GM21737 (cell line): ENCODE measurements at regions not wholly inside any gene's neighbourhood (a gene's known extent, or its start where the extent isn't known, plus 50 kb on each side); places are given as distances from the start of the nearest gene placed in this dataset.
"Not testable (repeated sequence)": the region's sequence is repeated elsewhere in the genome, so short reads cannot be mapped to it uniquely, and the experiment has no call there.

Experiments
- ATAC-seq: cut with Tn5 transposase; IDR thresholded peaks from one replicate; pipeline ENCODE4 v1.9.1; 2021; ENCODE audit warnings: mild to moderate bottlenecking, moderate library complexity; ENCODE audit not compliant: unreplicated experiment

- no peak for ATAC-seq
Measured at GRCh38 chr7:9671979-9672917, 1238.8 kb downstream of the NXPH1 start.

GRCh38 chr7:9680713-9681112, 1247.3 kb downstream of the NXPH1 start:
- ATAC-seq, result no peak

GRCh38 chr7:9681284-9681683, 1247.9 kb downstream of the NXPH1 start:
- ATAC-seq, result no peak

- no peak for ATAC-seq
Measured at GRCh38 chr7:9691286-9691685, 1257.9 kb downstream of the NXPH1 start.

- ATAC-seq, result no peak
Measured at GRCh38 chr7:9698375-9698774, 1265.0 kb downstream of the NXPH1 start.

DNA sequence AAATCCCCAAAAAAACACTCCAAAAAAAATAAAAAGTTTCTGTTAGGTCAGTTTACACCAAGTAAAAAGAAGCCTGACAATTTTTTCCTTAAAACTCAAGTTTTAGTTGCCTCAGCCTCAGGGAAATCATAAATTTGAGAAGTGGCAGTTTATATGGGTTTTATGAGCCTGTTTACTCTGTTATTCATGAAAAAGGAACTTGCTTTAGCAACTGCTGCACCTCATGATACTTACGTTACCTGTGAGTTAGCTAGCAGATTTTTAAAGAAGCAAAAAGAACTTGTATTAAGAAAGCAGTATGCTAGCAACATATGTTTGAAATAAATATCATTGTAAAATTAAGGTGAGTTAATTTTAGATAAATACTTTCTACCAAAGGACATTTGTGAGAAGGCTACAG, 1264.5 kb upstream of the PHF14 start:
- no peak for ATAC-seq

DNA sequence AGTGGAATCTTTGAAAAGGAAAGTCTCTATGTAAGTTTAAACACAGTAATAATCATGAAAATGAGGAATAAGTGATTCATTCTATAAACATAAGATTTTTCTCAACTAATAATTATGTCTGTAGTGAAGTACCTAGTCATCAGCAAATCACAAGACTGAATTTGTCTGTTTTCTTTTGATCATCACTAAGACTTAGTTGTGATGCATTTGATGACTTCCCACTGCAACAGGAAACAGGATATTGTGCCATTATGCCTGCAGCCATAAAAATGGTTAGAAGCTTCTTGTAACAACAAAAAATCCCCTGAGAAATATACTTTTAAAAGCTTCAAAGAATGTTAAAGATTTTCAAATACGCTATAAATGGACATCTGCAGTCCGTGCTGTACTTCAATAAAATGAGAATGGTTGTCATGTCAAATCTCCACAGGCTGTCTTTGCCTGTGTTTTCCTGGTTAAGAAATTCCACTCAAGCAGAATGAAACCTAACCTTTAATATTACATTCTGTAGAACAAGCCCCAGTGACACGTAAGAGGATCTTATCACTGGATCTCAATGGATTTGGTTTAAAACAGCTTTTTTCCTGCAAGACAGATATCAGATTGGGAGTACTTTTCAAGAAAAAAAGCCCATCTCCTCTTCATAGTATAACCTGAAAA, 1262.3 kb upstream of the PHF14 start:
- no peak for ATAC-seq

- ATAC-seq, result no peak
Measured at GRCh38 chr7:9718071-9718661, 1255.5 kb upstream of the PHF14 start.

GRCh38 chr7:9719303-9719702, 1254.4 kb upstream of the PHF14 start:
- ATAC-seq, result no peak

GRCh38 chr7:9719721-9720120, 1254.0 kb upstream of the PHF14 start:
- no peak for ATAC-seq

DNA sequence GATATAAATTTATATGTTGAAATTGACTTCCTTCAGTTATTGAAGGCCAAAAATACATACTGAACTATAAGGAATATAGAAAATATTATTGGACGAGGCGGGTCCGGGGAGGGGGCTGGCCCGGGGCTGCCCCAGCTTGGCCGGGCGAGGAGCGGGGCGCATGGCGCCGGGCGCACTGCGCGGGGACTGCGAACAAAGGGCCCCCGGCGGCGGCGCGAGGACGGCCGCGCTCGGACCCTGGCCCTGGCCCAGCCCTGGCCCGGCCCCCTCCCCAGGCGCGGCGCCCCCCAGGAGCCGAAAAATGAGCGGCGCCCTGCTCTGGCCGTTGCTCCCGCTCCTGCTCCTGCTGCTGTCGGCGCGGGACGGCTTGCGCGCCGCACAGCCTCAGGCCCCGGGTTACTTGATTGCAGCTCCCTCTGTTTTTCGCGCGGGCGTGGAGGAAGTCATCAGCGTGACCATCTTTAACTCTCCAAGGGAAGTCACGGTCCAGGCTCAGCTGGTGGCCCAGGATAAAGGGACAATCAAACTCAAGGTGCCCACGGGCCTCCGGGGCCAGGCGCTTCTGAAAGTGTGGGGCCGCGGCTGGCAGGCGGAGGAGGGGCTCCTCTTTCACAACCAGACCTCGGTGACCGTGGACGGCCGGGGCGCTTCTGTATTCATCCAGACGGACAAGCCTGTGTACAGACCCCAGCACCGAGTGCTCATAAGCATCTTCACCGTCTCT, 1247.6 kb upstream of the PHF14 start:
- ATAC-seq, result not testable (repeated sequence)

DNA sequence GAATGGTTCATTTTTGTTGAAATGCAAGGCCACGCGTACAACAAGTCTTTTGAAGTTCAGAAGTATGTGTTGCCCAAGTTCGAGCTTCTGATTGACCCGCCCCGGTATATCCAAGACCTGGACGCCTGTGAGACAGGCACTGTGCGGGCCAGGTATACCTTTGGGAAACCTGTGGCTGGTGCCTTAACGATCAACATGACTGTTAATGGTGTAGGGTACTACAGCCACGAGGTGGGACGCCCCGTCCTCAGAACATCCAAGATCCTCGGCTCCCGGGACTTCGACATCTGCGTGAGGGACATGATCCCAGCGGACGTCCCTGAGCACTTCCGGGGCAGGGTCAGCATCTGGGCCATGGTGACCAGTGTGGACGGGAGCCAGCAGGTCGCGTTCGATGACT, 1246.9 kb upstream of the PHF14 start:
- not testable (repeated sequence) for ATAC-seq

DNA sequence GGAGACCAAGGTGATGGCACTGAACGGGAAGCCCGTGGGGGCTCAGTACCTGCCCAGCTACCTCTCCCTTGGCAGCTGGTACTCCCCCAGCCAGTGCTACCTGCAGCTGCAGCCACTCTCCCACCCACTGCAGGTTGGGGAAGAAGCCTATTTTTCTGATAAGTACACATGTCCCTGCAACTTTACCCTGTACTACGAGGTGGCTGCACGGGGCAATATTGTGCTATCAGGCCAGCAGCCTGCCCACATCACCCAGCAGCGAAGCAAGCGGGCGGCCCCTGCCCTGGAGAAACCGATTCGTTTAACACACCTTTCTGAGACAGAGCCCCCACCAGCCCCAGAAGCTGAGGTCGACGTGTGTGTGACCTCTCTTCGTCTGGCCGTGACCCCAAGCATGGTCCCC, 1246.2 kb upstream of the PHF14 start:
- not testable (repeated sequence) for ATAC-seq

DNA sequence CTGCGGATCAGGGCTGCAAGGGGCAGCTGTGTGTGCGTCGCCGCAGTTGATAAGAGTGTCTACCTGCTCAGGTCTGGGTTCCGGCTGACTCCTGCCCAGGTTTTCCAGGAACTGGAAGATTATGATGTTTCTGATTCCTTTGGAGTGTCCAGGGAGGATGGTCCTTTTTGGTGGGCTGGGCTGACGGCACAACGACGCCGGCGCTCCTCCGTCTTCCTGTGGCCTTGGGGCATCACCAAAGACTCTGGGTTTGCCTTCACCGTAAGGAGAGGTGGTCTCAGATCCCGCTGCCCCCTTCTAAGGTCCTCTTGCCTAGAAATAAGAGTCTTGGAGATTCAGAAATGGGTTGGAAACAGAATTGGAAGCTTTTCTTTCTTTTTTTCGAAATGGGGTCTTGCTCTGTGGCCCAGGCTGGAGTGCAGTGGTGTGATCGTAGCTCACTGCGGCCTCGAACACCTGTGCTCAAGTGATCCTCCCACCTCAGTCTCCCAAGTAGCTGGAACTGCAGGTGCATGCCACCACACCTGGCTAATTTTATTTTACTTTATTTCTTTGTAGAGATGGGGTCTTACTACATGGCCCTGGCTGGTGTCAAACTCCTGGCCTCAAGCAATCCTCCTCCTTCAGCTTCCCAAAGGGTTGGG, 1245.5 kb upstream of the PHF14 start:
- ATAC-seq, result not testable (repeated sequence)

DNA sequence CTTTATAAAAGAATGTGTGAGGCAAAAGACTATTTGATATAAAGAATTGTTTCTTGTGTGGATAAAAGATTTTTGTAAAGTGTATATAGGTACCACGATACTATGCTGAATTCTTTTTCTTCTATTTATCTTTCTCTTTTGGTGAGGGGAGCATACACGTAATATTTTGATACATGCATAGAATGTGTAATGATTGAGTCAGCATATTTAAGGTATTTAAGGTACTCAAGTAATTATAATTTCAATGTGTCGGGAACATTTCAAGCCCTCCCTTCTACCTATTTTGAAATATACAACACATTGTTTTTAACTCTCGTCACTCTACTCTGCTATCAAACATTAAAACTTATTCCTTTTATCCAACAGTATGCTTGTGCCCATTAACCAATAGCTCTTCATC, 1221.6 kb upstream of the PHF14 start:
- ATAC-seq, result no peak

DNA sequence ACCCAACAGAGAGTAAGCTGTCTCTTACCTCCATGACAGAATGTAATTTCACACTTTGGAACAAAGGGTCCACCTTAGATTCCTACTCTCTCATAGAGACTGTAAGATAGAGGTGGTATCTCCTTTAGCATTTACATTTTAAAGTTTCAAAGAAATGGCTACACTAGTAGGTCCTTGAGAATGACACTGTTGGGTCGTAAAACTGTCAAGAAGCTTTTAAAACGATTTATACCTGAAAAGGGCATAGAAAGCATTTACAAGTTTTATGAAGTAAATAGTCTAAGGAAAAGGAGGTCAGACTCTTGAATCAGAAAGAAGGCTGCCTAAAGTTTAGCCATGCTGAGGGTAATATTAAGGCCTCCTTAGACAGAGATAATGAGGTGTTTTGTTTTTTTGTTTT, 1212.4 kb upstream of the PHF14 start:
- no peak for ATAC-seq

DNA sequence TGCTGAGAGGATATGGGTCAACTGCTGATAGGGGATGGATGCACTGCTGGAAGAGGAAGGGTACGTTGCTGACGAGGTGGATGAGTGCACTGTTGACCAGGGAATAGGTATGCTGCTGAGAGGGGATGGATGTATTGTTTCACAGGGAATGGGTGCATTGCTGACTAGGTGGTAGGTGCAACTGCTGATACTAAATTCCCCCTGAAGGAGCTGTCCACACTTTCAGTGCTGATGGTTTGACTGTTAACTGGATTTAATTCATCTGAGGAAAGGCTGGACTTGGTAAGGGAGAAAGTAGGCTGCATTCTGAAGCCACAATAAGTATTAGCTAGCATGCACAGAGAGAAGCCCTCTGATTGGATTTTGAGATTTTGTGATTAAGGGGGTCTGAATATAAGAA, 1196.8 kb upstream of the PHF14 start:
- no peak for ATAC-seq

DNA sequence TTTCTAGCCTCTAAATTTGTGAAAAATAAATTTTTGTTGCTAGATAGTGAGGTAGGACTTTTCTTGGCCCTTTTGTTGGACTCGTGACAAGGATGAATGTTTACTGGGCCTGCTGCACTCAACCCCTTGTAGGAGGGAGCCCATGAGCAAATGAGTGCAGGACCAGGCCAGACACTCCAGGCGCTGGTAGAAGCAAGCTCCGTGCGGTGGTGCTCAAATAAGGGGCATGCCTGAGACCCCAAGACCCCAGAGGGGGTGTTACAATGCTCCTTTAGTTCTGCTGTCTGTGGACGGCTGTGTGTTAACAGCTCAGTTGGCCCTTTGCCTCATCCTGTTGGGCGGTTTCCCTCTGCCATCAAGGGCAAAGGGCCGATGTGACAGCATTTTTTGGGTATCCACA, 1195.3 kb upstream of the PHF14 start:
- ATAC-seq, result no peak

- no peak for ATAC-seq
Measured at GRCh38 chr7:9781710-9782109, 1192.0 kb upstream of the PHF14 start.

DNA sequence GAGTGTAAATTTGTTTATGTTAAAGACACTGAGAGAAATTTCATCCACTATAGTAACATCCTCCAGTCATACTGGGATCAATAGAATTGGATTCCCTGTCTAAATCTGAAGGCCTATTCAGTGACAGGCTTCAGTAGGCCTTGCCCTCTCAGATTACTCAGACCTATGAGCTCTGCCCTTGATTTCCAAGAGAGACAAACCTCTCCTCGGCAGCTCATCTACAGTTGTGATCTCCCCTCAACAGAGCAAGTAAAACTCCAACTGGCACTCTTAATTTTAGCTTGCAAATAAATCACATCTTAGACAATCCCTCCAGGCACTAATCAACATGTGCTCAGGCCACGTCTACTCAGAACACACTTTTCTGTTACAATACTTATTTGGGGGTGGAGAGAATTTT, 1191.4 kb upstream of the PHF14 start:
- no peak for ATAC-seq

GRCh38 chr7:9785211-9785610, 1188.5 kb upstream of the PHF14 start:
- no peak for ATAC-seq
